ENCODE measurements at regions not wholly inside any gene's neighbourhood (a gene's known extent, or its start where the extent isn't known, plus 50 kb on each side); places are given as distances from the start of the nearest gene placed in this dataset.

GRCh38 chr1:218614031-218614430, 268.9 kb downstream of the TGFB2 start:
- Mint-ChIP-seq H3K27me3 (ENCODE audit: low read depth, poor library complexity) (peaks cover 3% of the 10 kb centered on the region), H3K4me3 (no peak overlapping the region), H3K4me1 (no peaks in the 10 kb centered on the region), H3K9me3 (peaks cover 17% of the 10 kb centered on the region), H3K27ac (no peak overlapping the region), H3K36me3 (ENCODE audit: low read depth) (no peaks in the 10 kb centered on the region)
- no peak for TF ChIP-seq CTCF (IDR thresholded peaks at IDR 0.05)
- DNase-seq, result no peak

- Mint-ChIP-seq H3K9me3 (peaks cover 17% of the 10 kb centered on the region), H3K4me3 (no peak overlapping the region), H3K4me1 (no peaks in the 10 kb centered on the region), H3K27me3 (ENCODE audit: low read depth, poor library complexity) (peaks cover 3% of the 10 kb centered on the region), H3K36me3 (ENCODE audit: low read depth) (no peaks in the 10 kb centered on the region), H3K27ac (no peak overlapping the region)
- TF ChIP-seq CTCF (IDR thresholded peaks at IDR 0.05), result no peak
- no peak for DNase-seq
Measured at GRCh38 chr1:218616681-218617080, 271.5 kb downstream of the TGFB2 start.

- no peak for DNase-seq
- peaks cover 17% of the 10 kb centered on the region for H3K9me3 Mint-ChIP-seq
- H3K4me3 Mint-ChIP-seq, result no peak overlapping the region
- H3K27me3 Mint-ChIP-seq (ENCODE audit: low read depth, poor library complexity), result no peaks in the 10 kb centered on the region
- no peak for TF ChIP-seq CTCF (IDR thresholded peaks at IDR 0.05)
- H3K36me3 Mint-ChIP-seq (ENCODE audit: low read depth), result no peaks in the 10 kb centered on the region
- no peaks in the 10 kb centered on the region for H3K4me1 Mint-ChIP-seq
- no peak overlapping the region for H3K27ac Mint-ChIP-seq
Measured at GRCh38 chr1:218617986-218618385, 272.9 kb downstream of the TGFB2 start.

GRCh38 chr1:218620956-218621355, 275.8 kb downstream of the TGFB2 start:
- Mint-ChIP-seq H3K36me3 (ENCODE audit: low read depth) (no peaks in the 10 kb centered on the region), H3K27ac (no peak overlapping the region)

GRCh38 chr1:218624052-218624451, 278.9 kb downstream of the TGFB2 start:
- H3K27me3 Mint-ChIP-seq (ENCODE audit: low read depth, poor library complexity), result no peaks in the 10 kb centered on the region
- H3K4me1 Mint-ChIP-seq, result peaks cover 11% of the 10 kb centered on the region
- H3K4me3 Mint-ChIP-seq, result no peak overlapping the region
- peaks cover 14% of the 10 kb centered on the region for H3K9me3 Mint-ChIP-seq
- DNase-seq, result no peak
- no peak overlapping the region for H3K27ac Mint-ChIP-seq
- peaks cover 8% of the 10 kb centered on the region for H3K36me3 Mint-ChIP-seq (ENCODE audit: low read depth)
- no peak for TF ChIP-seq CTCF (IDR thresholded peaks at IDR 0.05)

More at GRCh38 chr1:218620956-218621355, 275.8 kb downstream of the TGFB2 start:
- no peak for TF ChIP-seq CTCF (IDR thresholded peaks at IDR 0.05)
- Mint-ChIP-seq H3K9me3 (peaks cover 3% of the 10 kb centered on the region), H3K4me3 (no peak overlapping the region), H3K27me3 (ENCODE audit: low read depth, poor library complexity) (no peaks in the 10 kb centered on the region), H3K4me1 (peaks cover 11% of the 10 kb centered on the region)
- DNase-seq, result no peak

- H3K36me3 Mint-ChIP-seq (ENCODE audit: low read depth), result peaks cover 8% of the 10 kb centered on the region
- no peak overlapping the region for H3K4me3 Mint-ChIP-seq
Measured at GRCh38 chr1:218625393-218625792, 280.3 kb downstream of the TGFB2 start.

More at GRCh38 chr1:218625393-218625792, 280.3 kb downstream of the TGFB2 start:
- DNase-seq, result no peak
- Mint-ChIP-seq H3K4me1 (peaks cover 11% of the 10 kb centered on the region), H3K9me3 (peaks cover 27% of the 10 kb centered on the region), H3K27ac (no peak overlapping the region), H3K27me3 (ENCODE audit: low read depth, poor library complexity) (no peaks in the 10 kb centered on the region)
- TF ChIP-seq CTCF (IDR thresholded peaks at IDR 0.05), result no peak
